ENCODE measurements at regions not wholly inside any gene's neighbourhood (a gene's known extent, or its start where the extent isn't known, plus 50 kb on each side); places are given as distances from the start of the nearest gene placed in this dataset.

DNA sequence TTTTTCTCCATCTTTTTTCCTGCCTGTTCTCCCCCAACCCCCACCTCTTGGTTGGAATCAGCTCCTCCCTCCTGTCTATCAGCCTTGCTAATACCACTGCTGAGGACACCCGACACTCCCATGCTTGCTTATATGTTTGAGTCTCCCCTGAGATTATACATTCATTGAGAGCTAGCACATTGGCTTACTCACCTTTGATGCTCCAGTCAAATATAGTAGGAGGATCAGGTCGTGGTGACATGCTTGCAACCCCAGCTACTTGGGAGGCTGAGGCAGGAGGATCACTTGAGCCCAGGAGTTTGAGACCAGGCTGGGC lies 91.5 kb upstream of the CCBE1 start:
- TF ChIP-seq, protein P1, sequence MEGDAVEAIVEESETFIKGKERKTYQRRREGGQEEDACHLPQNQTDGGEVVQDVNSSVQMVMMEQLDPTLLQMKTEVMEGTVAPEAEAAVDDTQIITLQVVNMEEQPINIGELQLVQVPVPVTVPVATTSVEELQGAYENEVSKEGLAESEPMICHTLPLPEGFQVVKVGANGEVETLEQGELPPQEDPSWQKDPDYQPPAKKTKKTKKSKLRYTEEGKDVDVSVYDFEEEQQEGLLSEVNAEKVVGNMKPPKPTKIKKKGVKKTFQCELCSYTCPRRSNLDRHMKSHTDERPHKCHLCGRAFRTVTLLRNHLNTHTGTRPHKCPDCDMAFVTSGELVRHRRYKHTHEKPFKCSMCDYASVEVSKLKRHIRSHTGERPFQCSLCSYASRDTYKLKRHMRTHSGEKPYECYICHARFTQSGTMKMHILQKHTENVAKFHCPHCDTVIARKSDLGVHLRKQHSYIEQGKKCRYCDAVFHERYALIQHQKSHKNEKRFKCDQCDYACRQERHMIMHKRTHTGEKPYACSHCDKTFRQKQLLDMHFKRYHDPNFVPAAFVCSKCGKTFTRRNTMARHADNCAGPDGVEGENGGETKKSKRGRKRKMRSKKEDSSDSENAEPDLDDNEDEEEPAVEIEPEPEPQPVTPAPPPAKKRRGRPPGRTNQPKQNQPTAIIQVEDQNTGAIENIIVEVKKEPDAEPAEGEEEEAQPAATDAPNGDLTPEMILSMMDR (IDR thresholded peaks at IDR 0.05) = no peak
- no peak for TF ChIP-seq POLR2AphosphoS5 (IDR thresholded peaks at IDR 0.05; ENCODE audit: insufficient read depth in 1 of 2, low read depth in 1 of 2)
- TF ChIP-seq POLR2A (IDR thresholded peaks at IDR 0.05) = no peak

Data from vagina (tissue), 2 donors.